ENCODE measurements at regions not wholly inside any gene's neighbourhood (a gene's known extent, or its start where the extent isn't known, plus 50 kb on each side); places are given as distances from the start of the nearest gene placed in this dataset.
"Not testable (repeated sequence)": the region's sequence is repeated elsewhere in the genome, so short reads cannot be mapped to it uniquely, and the experiment has no call there.

- no peak for DNase-seq (ENCODE audit: low spot score)
Observed at GRCh38 chr16:29310852-29311314, 95.6 kb downstream of the NPIPB11 start.

GRCh38 chr16:29310243-29310642 lies 96.3 kb downstream of the NPIPB11 start:
- not testable (repeated sequence) for DNase-seq (ENCODE audit: low spot score)

GRCh38 chr16:29309601-29310000 lies 96.9 kb downstream of the NPIPB11 start:
- DNase-seq (ENCODE audit: low spot score) = not testable (repeated sequence)

- DNase-seq (ENCODE audit: low spot score) = no peak
Observed at GRCh38 chr16:29308644-29309546, 97.6 kb downstream of the NPIPB11 start.

GRCh38 chr16:29307598-29308507 lies 98.7 kb downstream of the NPIPB11 start:
- no peak for DNase-seq (ENCODE audit: low spot score)

- no peak for DNase-seq (ENCODE audit: low spot score)
Observed at GRCh38 chr16:29306943-29307597, 99.4 kb downstream of the NPIPB11 start.

GRCh38 chr16:29306201-29306600 lies 100.3 kb downstream of the NPIPB11 start:
- no peak for DNase-seq (ENCODE audit: low spot score)

- not testable (repeated sequence) for DNase-seq (ENCODE audit: low spot score)
Observed at GRCh38 chr16:29305018-29305417, 101.5 kb downstream of the NPIPB11 start.

- DNase-seq (ENCODE audit: low spot score) = no peak
Observed at GRCh38 chr16:29304251-29304650, 102.3 kb downstream of the NPIPB11 start.

- no peak for DNase-seq (ENCODE audit: low spot score)
Observed at GRCh38 chr16:29303520-29303919, 103.0 kb downstream of the NPIPB11 start.

GRCh38 chr16:29302976-29303375 lies 103.5 kb downstream of the NPIPB11 start:
- DNase-seq (ENCODE audit: low spot score) = no peak

- DNase-seq (ENCODE audit: low spot score) = not testable (repeated sequence)
Observed at GRCh38 chr16:29302433-29302832, 104.1 kb downstream of the NPIPB11 start.

GRCh38 chr16:29301662-29302285 lies 104.7 kb downstream of the NPIPB11 start:
- DNase-seq (ENCODE audit: low spot score) = not testable (repeated sequence)

GRCh38 chr16:29300541-29301535 lies 105.7 kb downstream of the NPIPB11 start:
- not testable (repeated sequence) for DNase-seq (ENCODE audit: low spot score)

- DNase-seq (ENCODE audit: low spot score) = not testable (repeated sequence)
Observed at GRCh38 chr16:29300030-29300491, 106.5 kb downstream of the NPIPB11 start.

- not testable (repeated sequence) for DNase-seq (ENCODE audit: low spot score)
Observed at GRCh38 chr16:29298997-29299396, 107.5 kb downstream of the NPIPB11 start.

GRCh38 chr16:29298307-29298706 lies 108.2 kb downstream of the NPIPB11 start:
- DNase-seq (ENCODE audit: low spot score) = not testable (repeated sequence)

GRCh38 chr16:29297809-29298177 lies 108.7 kb downstream of the NPIPB11 start:
- DNase-seq (ENCODE audit: low spot score) = not testable (repeated sequence)

GRCh38 chr16:29297144-29297808 lies 109.2 kb downstream of the NPIPB11 start:
- DNase-seq (ENCODE audit: low spot score) = not testable (repeated sequence)
